Keratinocyte (primary cell): ENCODE measurements at regions not wholly inside any gene's neighbourhood (a gene's known extent, or its start where the extent isn't known, plus 50 kb on each side); places are given as distances from the start of the nearest gene placed in this dataset.

ENCODE experiments used
- DNase-seq: peaks from one replicate; pipeline ENCODE4 v3.0.0-alpha.2; 2011; ENCODE audit warnings: low read depth, missing footprints, low spot score
- FAIRE-seq: peaks from 2 replicates; lab custom pipeline; 2011; peaks lifted over from hg19 to GRCh38; lab: Jason Lieb, UNC
- H2AFZ ChIP-seq: 2 replicates; pipeline ENCODE4 v1.6.0; 2012; ENCODE audit warnings: low read length, control low read depth, inconsistent platforms; ENCODE audit not compliant: control insufficient read depth
- H3K27ac ChIP-seq: 2 replicates; pipeline ENCODE4 v1.5.1; 2011; ENCODE audit warnings: low read length; ENCODE audit not compliant: control insufficient read depth, insufficient read depth
- H3K27me3 ChIP-seq: 3 replicates; pipeline ENCODE4 v1.6.0; 2011; ENCODE audit warnings: low read length; ENCODE audit not compliant: control insufficient read depth, insufficient read depth; ENCODE audit errors: extremely low read depth
- H3K36me3 ChIP-seq, 2 experiments: 2 replicates in 1 of 2; 3 replicates in 1 of 2; pipeline ENCODE4 v1.5.1; 2011; ENCODE audit warnings: low read length in 2 of 2, mild to moderate bottlenecking in 1 of 2; ENCODE audit not compliant: control insufficient read depth in 2 of 2, insufficient read depth in 2 of 2; ENCODE audit errors: extremely low read depth in 1 of 2
- H3K4me1 ChIP-seq: 3 replicates; pipeline ENCODE4 v1.5.1; 2011; ENCODE audit warnings: low read length; ENCODE audit not compliant: control insufficient read depth, insufficient read depth; ENCODE audit errors: extremely low read depth
- H3K4me2 ChIP-seq: 3 replicates; pipeline ENCODE4 v1.6.0; 2011; ENCODE audit warnings: low read depth, low read length; ENCODE audit not compliant: control insufficient read depth, insufficient read depth; ENCODE audit errors: extremely low read depth
- H3K4me3 ChIP-seq, 3 experiments: fragments of 200-600 bp in 1 of 3; sonication (generic) in 1 of 3; 2 replicates in 2 of 3; 3 replicates in 1 of 3; pipeline ENCODE4 v1.5.1; 2011 to 2016; ENCODE audit warnings: low read length in 3 of 3, mild to moderate bottlenecking in 3 of 3, control low read depth in 2 of 3, inconsistent platforms in 1 of 3, low read depth in 1 of 3, mixed read lengths in 1 of 3, mixed run types in 1 of 3, moderate library complexity in 1 of 3; ENCODE audit not compliant: control insufficient read depth in 2 of 3, insufficient read depth in 2 of 3; ENCODE audit errors: extremely low read depth in 1 of 3
- H3K79me2 ChIP-seq: 2 replicates; pipeline ENCODE4 v1.6.0; 2012; ENCODE audit warnings: low read length; ENCODE audit not compliant: control insufficient read depth, insufficient read depth
- H3K9ac ChIP-seq: 3 replicates; pipeline ENCODE4 v1.6.0; 2011; ENCODE audit warnings: low read length; ENCODE audit not compliant: control insufficient read depth, insufficient read depth; ENCODE audit errors: extremely low read depth
- H3K9me1 ChIP-seq: 3 replicates; pipeline ENCODE4 v1.6.0; 2011; ENCODE audit warnings: low read length; ENCODE audit not compliant: control insufficient read depth, insufficient read depth; ENCODE audit errors: extremely low read depth
- H3K9me3 ChIP-seq: 2 replicates; pipeline ENCODE4 v1.5.1; 2012; ENCODE audit warnings: low read depth, low read length; ENCODE audit not compliant: control insufficient read depth
- H4K20me1 ChIP-seq: 3 replicates; pipeline ENCODE4 v1.6.0; 2011; ENCODE audit warnings: low read length; ENCODE audit not compliant: control insufficient read depth, insufficient read depth; ENCODE audit errors: extremely low read depth
- EZH2 ChIP-seq: IDR thresholded peaks from one replicate; pipeline ENCODE4 v1.6.1; 2012; ENCODE audit warnings: inconsistent platforms, mild to moderate bottlenecking, low read length, moderate library complexity
- dilution Hi-C: fragments of 300-500 bp; cut with MboI; formaldehyde crosslinking; loops from one replicate; pipeline ENCODE4 v1.7.0; 2020; ENCODE audit warnings: low sequenced_read_pairs; ENCODE audit not compliant: extremely low pct_ligation_motif_present
- TF ChIP-seq, protein P1 (sequence below), 3 experiments: IDR thresholded peaks in 1 of 3; conservative IDR thresholded peaks in 1 of 3; optimal IDR thresholded peaks in 1 of 3; 2 replicates in 2 of 3; 3 replicates in 1 of 3; pipeline versions ENCODE3 to v1.5.1; 2011; ENCODE audit warnings: low read length in 3 of 3, mild to moderate bottlenecking in 3 of 3, moderate library complexity in 2 of 3, control low read depth in 1 of 3, inconsistent platforms in 1 of 3; ENCODE audit not compliant: insufficient read depth in 2 of 3; ENCODE audit errors: extremely low read depth in 1 of 3

DNA sequence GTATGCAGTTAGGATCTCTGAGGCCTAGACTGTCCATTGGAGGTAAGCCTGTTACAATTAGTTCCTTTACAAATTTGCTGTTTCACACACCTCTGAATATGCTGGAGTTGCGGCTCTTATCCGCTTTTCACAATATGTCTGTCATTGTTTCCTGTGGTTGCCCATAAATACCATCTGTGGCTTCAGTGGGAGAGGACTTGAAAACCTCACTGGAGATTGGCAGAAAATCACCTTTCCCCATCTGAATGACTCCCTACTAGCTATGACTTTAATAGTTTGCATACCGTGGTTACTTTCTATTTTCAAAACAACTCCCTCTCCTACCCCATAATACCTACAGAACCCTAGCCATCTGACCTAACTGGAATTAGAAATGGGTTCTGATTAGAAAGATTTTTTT is 454.3 kb downstream of the PCDH17 start:
- Histone ChIP-seq H3K9ac (no peak overlapping the region), H3K9me3 (peaks cover 3% of the 10 kb centered on the region), H2AFZ (no peak overlapping the region), H3K79me2 (no peaks in the 10 kb centered on the region), H4K20me1 (no peaks in the 10 kb centered on the region), H3K27ac (no peak overlapping the region), H3K27me3 (no peaks in the 10 kb centered on the region), H3K4me1 (no peaks in the 10 kb centered on the region), H3K4me2 (no peak overlapping the region), H3K9me1 (no peaks in the 10 kb centered on the region), H3K36me3 (no peaks in the 10 kb centered on the region), H3K4me3 (no peak overlapping the region)
- no peak for TF ChIP-seq EZH2
- TF ChIP-seq, protein P1, sequence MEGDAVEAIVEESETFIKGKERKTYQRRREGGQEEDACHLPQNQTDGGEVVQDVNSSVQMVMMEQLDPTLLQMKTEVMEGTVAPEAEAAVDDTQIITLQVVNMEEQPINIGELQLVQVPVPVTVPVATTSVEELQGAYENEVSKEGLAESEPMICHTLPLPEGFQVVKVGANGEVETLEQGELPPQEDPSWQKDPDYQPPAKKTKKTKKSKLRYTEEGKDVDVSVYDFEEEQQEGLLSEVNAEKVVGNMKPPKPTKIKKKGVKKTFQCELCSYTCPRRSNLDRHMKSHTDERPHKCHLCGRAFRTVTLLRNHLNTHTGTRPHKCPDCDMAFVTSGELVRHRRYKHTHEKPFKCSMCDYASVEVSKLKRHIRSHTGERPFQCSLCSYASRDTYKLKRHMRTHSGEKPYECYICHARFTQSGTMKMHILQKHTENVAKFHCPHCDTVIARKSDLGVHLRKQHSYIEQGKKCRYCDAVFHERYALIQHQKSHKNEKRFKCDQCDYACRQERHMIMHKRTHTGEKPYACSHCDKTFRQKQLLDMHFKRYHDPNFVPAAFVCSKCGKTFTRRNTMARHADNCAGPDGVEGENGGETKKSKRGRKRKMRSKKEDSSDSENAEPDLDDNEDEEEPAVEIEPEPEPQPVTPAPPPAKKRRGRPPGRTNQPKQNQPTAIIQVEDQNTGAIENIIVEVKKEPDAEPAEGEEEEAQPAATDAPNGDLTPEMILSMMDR (optimal IDR thresholded peaks at IDR 0.05 in 1 of 3, IDR thresholded peaks at IDR 0.05 in 1 of 3, conservative IDR thresholded peaks at IDR 0.05 in 1 of 3; ENCODE audit: extremely low read depth in 1 of 3, insufficient read depth in 2 of 3, low read length in 3 of 3): no peak
- dilution Hi-C loops: no loop called here
- FAIRE-seq (no peak), DNase-seq (no peak)

GRCh38 chr13:58087566-58087965 is 456.0 kb downstream of the PCDH17 start:
- dilution Hi-C loops: no loop called here
- H4K20me1 ChIP-seq: no peaks in the 10 kb centered on the region
- no peak overlapping the region for H3K4me3 ChIP-seq
- DNase-seq: no peak
- H3K27ac ChIP-seq: no peak overlapping the region
- no peak overlapping the region for H3K4me2 ChIP-seq
- no peaks in the 10 kb centered on the region for H3K27me3 ChIP-seq
- no peaks in the 10 kb centered on the region for H3K36me3 ChIP-seq
- H3K9me3 ChIP-seq: peaks cover 3% of the 10 kb centered on the region
- FAIRE-seq: no peak
- H3K79me2 ChIP-seq: no peaks in the 10 kb centered on the region
- no peaks in the 10 kb centered on the region for H3K4me1 ChIP-seq
- H3K9me1 ChIP-seq: no peaks in the 10 kb centered on the region
- TF ChIP-seq, protein P1 (optimal IDR thresholded peaks at IDR 0.05 in 1 of 3, IDR thresholded peaks at IDR 0.05 in 1 of 3, conservative IDR thresholded peaks at IDR 0.05 in 1 of 3; ENCODE audit: extremely low read depth in 1 of 3, insufficient read depth in 2 of 3, low read length in 3 of 3): no peak
- no peak for TF ChIP-seq EZH2
- no peak overlapping the region for H2AFZ ChIP-seq
- no peak overlapping the region for H3K9ac ChIP-seq
